HG02884 (cell line): ENCODE measurements at regions not wholly inside any gene's neighbourhood (a gene's known extent, or its start where the extent isn't known, plus 50 kb on each side); places are given as distances from the start of the nearest gene placed in this dataset.
"Not testable (repeated sequence)": the region's sequence is repeated elsewhere in the genome, so short reads cannot be mapped to it uniquely, and the experiment has no call there.

Source experiments
- ATAC-seq: cut with Tn5 transposase; IDR thresholded peaks from one replicate; pipeline ENCODE4 v1.9.1; 2021; ENCODE audit warnings: mild to moderate bottlenecking, moderate library complexity; ENCODE audit not compliant: unreplicated experiment

DNA sequence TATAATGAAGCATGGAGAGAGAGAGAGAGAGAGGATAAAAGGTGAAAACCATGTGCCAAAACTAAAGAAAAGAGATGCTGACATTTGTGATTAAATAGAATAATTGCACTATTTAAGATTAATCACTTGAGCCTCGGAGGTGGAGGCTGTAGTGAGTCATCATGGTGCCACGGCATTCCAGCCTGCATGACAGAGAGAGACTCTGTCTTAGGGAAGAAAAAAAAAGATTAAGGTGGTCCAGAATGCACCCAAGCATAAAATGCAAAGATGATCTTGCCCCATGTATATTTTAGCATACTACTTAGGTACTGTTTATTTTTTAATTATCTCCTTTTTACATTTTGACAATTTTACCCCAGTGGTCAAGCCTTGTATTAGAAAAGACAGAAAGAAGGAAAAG lies 742.5 kb downstream of the SPATA31A1 start:
- ATAC-seq, result not testable (repeated sequence)

DNA sequence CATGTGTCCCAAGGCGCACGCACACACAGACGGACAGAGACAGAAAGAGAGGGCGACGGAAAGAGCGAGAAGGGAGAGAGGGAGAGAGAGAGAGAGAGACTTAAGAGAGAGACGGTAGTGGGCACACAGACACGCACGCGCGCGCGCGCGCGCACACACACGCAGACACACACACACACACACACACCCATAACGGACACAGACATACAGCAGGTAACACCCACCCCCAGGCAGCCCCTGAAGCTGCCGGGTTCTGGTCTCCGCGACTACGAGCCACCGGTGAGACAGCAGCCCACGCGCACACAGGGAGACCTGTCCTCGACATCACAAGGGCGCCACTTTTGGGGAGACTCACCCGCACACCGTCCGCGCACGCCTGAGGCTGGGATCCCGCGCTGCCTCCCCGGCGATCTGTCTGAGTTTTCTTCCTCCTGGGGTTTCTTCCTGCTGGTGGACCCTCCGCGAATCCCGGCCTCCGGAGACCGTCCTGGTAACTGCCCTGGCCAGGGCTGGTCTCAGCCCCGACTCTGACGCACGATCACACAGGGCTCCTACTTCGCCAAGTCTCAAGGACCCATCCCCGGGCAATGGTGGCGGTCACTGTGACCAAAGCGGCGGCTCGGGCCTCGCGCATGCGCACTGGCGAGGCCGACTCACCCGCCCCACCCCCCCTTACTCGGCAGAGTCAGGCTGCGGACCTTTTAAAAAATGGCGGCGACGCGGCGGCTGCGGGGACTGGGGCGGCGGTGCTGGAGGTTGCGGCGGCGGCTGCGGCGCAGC lies 750.7 kb downstream of the SPATA31A1 start:
- ATAC-seq, result not testable (repeated sequence)

DNA sequence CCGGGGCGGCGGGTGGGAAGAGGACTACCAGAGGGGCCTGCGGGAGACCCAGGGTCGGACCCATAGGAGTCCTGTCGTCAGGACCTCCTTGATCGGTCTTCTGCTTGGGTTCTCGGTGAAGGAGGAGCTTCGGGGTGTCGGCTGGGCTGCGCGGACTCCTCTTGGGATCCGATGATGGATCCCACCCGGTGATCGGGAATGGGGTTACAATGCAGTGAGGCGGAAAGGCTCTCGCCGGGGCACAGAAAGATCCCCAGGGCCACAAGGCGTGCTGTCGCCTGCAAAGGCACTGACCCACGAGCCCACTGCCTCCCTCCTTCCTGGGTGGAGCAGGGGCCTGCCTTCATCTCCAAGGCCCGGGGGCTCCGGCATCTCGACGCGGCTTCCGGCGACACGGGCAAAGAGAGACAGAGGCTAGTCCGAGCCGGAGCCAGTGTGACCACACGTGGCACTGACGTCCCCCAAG lies 751.3 kb downstream of the SPATA31A1 start:
- not testable (repeated sequence) for ATAC-seq

DNA sequence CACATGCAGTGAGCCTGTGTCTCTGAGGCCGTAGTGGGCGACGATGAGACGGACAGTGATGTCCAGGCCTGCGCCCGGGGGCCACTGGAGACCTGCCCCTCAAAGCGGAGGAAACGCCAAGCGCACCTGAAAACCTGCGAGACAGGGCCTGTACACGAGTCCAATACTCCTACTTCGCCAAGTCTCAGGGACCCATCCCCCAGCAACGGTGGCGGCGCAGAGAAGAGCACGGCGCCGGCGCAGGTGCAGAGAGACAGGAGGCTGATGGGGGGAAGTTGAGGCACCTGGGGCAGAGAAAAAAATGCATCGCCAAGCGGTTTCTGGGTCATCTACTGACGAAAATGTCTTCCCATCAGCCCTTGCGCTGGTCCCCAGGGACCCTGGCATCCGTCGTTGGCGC lies 751.8 kb downstream of the SPATA31A1 start:
- ATAC-seq, result not testable (repeated sequence)

DNA sequence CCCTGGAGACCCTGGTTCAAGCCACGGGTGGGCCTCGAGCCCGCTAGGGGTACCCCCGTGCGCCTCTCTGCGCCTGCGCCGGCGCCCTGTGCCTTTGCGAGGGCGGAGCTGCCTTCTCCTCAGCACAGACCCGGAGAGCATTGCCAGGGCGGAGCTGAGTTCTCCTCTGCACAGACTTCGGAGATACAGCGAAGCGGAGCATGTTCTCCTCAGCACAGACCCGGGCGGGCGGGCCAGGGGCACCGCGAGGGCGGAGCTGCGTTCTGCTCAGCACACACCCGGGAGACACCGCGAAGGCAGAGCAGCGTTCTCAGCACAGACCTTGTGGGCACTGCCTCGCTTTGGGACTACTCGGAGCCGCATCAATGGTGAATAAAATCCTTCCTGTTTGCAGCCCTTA lies 753.0 kb downstream of the SPATA31A1 start:
- ATAC-seq, result not testable (repeated sequence)

DNA sequence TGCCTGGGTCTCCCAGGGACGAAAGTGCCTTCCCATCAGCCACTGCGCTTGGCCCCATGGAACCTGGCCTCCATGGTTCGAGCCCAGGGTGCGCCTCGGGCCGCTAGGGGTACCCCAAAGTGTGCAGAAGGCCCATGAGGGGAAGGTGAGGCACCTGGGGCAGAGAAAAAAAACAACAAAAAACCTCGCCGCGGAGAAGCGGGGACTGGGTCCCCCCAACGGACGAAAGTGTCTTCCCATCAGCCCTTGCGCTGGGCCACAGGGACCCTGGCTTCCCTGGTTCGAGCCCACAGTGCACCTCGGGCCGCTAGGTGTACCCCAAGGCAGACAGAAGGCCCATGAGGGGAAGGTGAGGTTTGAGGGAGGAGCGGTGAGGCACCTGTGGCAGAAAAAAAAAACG lies 755.3 kb downstream of the SPATA31A1 start:
- not testable (repeated sequence) for ATAC-seq

DNA sequence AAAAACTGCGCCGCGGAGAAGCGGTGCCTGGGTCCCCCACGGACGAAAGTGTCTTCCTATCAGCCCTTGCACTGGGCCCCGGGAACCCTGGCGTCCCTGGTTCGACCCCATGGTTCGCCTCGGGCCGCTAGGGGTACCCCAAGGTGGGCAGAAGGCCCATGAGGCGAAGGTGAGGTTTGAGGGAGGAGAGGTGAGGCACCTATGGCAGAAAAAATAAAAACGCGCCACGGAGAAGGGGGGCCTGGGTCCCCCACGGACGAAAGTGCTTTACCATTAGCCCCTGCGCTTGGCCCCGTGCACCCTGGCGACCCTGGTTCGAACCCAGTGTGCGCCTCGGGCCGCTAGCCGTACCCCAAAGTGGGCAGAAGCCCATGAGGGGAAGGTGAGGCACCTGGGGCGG lies 756.1 kb downstream of the SPATA31A1 start:
- ATAC-seq, result not testable (repeated sequence)

DNA sequence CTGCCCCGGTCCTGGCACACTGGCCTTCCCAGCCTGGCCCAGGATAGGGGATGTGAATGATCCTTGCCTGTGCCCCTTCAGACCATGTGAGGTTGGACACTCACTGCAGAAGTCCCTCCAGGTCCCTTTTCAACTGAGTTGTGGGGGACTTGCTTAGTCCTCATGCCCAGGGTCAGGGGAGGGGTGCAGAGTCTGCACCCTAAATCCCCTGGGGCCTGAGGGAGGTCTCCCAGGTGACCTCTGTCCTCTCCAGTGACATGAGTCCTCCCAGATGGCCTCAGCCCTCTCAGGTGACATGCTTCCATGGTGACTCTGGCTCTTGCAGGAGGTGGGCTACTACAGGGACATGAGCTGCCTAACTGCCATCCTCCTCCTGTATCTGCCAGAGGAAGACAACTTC lies 775.1 kb downstream of the SPATA31A1 start:
- not testable (repeated sequence) for ATAC-seq

DNA sequence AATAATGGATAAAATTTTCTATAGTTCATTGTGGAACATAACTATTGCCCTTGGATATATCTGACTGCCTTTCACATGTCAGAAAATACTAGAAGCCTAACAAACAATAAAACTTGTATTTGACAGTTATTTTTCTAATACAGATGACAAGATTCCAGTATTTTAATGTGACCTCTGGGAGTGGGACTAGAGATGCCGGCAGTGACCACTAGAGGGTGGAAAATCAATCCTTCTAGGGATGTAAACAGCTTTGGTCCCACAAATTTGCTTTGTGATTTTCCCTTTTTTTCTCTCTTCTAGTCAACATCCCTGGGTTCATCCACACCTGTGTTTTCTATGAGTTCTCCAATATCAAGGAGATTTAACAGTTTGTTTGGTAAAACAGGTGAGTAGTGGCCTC lies 813.7 kb downstream of the SPATA31A1 start:
- ATAC-seq, result peak; percentile 80

DNA sequence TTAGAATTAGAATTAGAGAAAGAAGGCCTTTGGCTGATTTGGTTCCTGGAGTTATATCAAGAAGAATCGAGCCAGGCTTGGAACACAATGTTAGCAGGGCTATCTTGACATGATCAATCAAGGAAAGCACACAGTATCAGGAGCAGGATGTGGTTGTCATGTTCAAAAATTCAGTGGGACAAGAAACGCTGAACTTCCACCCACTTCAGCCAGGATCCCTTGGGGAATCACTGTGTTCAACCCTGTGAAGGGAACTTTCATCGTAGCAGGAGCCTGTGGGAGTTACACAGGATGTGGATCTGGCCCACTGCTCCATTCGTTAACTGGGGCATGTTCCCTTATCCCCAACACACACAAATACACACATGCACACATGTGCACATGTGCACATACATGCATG lies 817.8 kb downstream of the SPATA31A1 start:
- not testable (repeated sequence) for ATAC-seq

DNA sequence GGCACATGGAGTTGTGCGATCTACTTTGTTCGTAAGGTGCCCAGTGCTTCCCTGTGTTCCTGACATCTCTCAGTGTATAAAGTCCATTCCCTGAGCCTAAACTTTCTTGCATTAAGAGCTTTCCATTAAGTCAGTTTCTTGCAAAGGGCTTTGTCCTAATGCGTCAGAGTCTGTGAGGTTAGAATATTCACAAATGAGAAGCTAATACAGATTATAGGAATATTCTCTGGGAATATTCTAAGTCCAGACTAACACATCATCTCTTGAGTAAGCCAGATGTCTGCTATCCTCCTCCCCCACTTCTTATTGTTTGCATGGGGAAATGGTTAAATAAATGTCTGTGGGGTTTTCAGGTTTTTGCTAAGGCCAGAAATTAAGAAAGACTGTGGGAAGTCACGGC lies 818.6 kb downstream of the SPATA31A1 start:
- ATAC-seq, result not testable (repeated sequence)

DNA sequence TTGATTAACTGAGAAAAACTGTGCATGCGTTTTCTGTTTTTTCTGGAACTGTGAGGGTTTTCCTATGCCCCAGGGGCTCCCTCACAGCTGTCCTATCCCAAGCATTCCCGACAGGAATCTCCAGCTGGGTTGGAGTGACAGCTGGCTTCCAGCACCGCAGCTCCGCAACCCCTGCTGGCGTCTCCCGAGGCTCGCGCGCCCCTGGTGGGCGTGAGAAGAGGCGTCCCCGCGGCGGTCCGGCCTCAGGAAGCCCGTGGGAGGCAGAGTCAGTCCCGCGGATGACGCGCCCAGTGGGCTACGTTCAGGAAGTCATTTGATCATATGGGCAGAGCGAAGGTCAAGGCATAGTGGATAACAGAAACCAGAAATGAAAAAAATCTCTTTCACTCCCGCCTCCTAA lies 821.9 kb downstream of the SPATA31A1 start:
- not testable (repeated sequence) for ATAC-seq

DNA sequence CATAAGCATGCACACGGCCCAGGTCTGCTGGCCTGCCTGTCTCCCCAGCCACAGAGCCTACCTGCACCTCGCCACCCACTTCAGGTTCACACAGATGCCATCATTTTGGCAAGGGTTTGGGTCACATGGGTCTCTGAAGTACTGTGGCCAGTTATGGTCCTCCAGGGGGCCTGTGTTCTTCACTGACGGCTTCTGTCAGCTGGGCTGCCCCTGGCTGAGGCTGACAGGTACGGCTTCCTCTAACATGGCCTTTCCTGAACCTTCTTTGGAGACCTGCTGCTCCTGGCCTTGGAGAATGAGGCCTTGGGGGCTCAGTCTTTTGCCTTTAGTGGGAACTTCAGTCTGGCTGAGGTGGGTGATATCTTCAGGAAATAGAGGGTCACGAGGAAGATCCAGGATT lies 835.9 kb downstream of the SPATA31A1 start:
- not testable (repeated sequence) for ATAC-seq

DNA sequence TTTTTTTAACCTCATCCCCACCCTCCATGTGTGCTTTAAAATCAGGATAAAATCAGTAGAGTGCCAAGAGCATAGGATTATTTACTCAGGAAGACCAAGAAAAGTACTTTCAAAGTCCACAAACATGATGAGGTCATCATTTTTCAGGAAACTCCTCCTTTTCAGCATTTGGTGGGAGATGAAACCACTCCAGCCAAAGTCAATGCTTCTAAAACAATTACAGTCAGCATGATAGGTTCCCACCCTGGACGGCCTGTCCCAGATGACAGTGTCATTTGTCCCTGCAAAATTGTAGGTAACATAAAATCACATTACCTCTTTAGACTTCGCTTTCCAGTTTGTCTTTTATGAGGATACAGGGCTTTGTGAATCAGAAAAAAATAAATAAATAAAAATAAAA lies 836.7 kb downstream of the SPATA31A1 start:
- not testable (repeated sequence) for ATAC-seq

DNA sequence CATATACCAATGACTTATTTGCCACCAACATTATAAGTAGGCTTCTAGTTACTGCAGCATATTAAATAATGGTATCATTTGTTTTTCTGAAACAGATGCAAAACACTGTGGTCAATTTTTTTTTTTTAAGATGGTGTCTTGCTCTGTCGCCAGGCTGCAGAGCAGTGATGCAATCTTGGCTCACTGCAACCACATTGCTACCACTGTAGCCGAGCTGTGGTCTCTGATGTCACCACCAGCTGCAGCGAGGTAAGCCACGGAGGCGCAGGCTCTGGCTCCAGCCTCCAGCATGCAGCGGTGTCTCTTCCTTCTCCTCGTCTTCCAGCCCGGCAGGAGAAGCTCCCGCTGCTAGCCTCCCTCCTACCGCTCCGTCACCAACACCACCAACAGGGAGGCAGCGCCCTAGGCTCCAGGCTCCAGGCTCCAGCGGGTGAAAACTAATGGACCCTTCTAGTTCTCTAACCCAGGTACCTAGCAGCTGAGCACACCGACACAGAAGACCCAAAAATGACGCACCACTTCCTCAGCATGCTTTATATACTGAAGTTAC lies 840.8 kb downstream of the SPATA31A1 start:
- ATAC-seq, result not testable (repeated sequence)

DNA sequence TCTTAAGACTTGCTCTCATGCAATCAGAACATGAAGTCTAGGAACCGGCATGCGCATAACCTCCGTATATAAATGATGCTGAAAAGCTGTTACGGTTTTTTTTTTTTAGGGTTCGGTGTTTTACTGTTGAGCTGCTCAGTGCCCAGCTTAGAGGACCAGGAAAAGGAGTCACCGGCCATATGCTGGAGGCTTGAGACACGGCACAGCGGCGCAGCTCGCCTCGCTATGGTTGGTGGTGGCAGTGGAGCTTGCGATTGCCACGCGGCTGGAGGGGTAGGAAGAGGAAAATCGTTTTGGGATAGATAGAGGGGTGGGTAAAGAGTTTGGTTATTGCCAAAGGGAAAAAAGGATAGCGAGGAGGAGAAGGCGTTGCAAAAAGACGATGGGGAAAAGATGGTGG lies 841.3 kb downstream of the SPATA31A1 start:
- ATAC-seq, result not testable (repeated sequence)

DNA sequence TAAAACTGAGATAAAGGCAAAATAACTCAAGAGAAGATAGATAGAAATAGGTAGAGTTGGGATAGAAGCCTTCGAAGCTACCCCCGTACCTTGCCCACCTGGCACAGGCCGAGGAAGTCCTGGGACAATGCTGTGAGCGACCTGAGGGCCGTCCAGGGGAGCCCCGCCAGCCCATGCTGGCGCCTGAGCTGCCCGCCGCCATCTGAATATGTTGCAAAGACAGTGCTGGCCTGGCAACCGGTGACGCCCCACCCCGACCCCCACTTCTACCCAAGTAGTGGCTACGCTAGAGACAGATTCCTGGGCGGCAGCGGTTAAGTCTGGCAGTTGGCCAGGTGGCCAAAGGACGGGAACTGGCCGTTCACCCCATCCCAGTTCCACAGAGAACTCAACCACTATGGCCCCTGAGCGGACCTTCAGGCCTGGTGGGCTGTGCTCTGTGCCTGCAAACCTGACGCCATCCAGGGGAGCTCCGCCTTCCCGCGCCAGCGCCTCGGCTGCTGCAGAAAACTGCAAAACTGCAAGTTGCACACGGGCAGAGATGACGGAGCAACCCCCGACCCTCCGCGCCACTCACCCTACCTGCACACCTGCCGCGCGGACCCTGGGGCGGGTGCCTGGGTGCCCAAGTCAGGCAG lies 866.2 kb downstream of the SPATA31A1 start:
- ATAC-seq, result not testable (repeated sequence)

DNA sequence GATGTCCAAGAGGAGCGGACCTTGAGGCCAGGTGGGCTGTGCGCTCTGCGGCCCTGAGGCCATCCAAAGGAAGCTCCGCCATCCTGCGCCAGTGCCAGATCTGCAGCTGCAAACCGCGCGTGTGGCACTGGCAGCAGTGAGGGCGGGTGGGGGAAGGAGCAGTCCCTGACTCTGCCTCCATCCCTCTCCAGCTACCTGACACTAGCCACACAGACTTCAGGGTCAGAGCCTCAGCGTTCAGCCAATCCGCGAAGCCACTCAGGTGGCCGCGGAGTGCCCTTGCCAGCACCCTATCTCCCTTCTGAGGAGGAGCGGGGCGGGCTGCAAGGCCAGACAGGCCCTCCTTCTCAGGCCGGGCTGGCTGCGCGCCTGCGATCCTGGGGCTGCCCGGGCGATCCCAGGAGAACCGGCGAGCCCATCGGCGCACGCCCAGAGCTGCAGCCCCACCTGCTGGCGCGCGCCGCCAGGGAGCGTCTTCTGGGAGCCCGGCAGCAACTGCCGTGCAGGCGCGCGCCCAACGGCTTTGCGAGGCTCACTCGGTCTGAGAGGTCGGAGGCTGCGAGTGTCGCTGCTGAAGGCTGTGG lies 867.2 kb downstream of the SPATA31A1 start:
- ATAC-seq, result not testable (repeated sequence)

DNA sequence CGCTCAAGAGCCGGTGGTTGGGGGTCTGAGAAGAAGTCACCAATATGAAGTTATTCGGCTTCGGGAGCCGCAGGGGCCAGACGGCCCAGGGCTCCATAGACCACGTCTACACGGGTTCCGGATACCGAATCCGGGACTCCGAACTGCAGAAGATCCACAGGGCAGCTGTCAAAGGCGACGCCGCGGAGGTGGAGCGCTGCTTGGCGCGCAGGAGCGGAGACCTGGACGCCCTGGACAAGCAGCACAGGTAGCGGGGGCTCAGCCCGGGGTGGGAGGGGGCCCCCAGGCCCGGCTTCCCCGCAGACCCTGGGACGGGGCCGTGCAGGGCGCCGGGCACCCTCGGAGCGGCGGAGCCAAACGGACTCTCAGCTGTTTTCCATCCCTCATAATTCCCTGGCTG lies 867.9 kb downstream of the SPATA31A1 start:
- not testable (repeated sequence) for ATAC-seq
